CD4-positive, alpha-beta T cell treated with Interleukin-6 at 100 ng/mL for 8 hours (primary cell): ENCODE measurements at regions not wholly inside any gene's neighbourhood (a gene's known extent, or its start where the extent isn't known, plus 50 kb on each side); places are given as distances from the start of the nearest gene placed in this dataset.

Experiments
- DNase-seq: peaks from one replicate; pipeline ENCODE4 v3.0.0-alpha.2; 2020; ENCODE audit warnings: mixed read lengths, low spot score

- DNase-seq, result no peak
Measured at GRCh38 chr15:77540312-77541060, 92.2 kb downstream of the LINGO1 start.

DNA sequence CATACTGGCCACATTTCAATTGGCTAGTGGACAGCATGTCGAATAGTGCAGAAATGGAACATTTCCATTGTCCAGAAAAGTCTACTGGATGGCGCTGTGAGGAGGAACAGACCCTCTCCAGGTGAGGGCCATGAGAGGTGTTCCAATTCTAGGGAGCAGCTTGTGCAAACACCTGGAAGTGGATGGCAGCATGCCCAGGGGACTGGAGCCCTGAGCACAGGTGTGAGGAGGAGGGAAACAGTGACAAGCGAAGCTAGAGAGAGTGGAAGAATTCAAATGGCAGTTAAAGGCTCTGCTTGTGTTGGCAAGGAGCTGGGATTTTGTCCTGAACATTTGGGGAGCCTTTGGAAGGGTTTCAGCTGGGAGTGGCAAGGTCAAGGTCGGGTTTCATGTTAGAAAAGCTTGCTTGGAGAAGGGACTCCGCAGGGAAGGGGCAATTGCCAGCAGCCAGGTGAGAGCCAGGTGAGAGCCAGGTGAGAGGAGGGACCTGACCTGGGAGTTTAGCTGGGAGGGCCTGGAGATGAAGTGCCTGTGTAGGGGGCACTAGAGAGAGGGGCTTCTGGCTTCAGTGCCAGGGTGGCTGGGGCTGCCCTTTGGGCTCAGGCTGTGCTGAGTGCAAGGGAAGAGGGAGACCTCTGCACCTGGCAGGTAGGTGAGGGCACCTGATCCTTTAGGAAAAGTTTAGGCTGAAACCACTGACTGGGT is 93.8 kb downstream of the LINGO1 start:
- DNase-seq, result no peak

DNA sequence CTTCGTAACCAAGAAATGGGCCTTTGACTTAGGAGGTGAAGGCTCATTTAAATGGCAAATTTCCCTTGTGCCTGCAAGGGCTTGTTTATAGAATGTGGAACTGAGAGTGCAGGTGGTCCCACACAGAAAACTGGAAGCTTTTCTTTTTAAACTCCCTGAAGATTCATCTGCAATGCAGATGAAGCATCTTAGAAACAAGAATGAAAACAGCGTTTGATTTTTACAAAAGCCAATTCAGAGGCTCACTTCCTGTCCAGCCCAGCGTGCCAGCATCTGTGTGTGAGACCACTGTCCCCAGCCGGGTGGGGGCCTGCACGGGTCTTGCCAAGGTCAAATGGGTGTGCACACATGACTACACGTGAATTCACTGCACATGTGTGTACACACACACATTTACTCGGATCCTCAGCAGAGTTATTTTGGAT is 94.7 kb downstream of the LINGO1 start:
- DNase-seq, result no peak

DNA sequence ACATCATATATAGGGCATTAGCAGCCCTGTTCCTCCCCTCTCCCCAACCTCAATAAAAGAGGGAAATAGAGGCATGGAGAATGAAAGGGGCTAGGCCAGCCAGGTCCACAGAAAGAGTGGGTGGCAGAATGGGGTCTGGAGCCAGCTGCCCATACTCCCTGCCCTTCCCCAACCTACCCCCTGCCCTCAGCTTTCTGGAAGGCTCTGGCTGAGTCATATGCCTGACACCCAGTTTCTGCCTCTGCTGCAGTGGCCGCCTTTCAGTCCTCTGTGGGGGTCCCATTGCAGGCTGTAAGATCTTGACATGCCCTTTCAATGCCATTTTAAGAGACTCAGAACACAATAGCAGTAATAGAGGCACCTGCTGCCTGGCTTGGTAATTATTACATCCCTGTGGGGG is 95.7 kb downstream of the LINGO1 start:
- no peak for DNase-seq

DNA sequence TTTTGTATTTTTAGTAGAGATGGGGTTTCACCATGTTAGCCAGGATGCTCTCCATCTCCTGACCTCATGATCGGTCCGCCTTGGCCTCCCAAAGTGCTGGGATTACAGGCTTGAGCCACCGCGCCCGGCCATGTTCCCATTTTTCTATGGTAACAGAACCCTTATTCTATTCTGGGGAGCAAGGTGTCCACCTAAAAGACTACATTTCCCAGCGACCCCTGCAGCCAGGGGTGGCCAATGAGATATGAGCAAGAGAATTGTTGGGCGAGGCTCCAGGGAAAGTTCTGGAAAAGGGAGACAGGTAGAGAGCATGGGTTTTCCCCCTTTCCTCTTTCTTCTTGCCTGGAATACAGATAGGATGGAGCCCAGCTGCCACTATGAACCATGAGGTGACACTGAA is 96.9 kb downstream of the LINGO1 start:
- DNase-seq, result no peak
